ENCODE measurements at regions not wholly inside any gene's neighbourhood (a gene's known extent, or its start where the extent isn't known, plus 50 kb on each side); places are given as distances from the start of the nearest gene placed in this dataset.
"Not testable (repeated sequence)": the region's sequence is repeated elsewhere in the genome, so short reads cannot be mapped to it uniquely, and the experiment has no call there.

- Mint-ChIP-seq H3K4me3 (ENCODE audit: unreplicated experiment) (no peak overlapping the region), H3K4me1 (ENCODE audit: low read depth, unreplicated experiment) (no peaks in the 10 kb centered on the region), H3K27me3 (ENCODE audit: unreplicated experiment) (peaks cover 2% of the 10 kb centered on the region), H3K9me3 (ENCODE audit: unreplicated experiment) (no peaks in the 10 kb centered on the region), H3K36me3 (ENCODE audit: unreplicated experiment) (no peaks in the 10 kb centered on the region), H3K27ac (ENCODE audit: unreplicated experiment) (no peak overlapping the region)
- no peak for TF ChIP-seq CTCF (IDR thresholded peaks at IDR 0.05; ENCODE audit: partially characterized antibody, unreplicated experiment)
- no peak for DNase-seq
Observed at GRCh38 chr15:62369454-62369853, 204.4 kb upstream of the C2CD4B start.

GRCh38 chr15:62371683-62372082, 206.6 kb upstream of the C2CD4B start:
- not testable (repeated sequence) for H3K4me1 Mint-ChIP-seq (ENCODE audit: low read depth, unreplicated experiment); DNase-seq; H3K9me3 Mint-ChIP-seq (ENCODE audit: unreplicated experiment); H3K27me3 Mint-ChIP-seq (ENCODE audit: unreplicated experiment); H3K4me3 Mint-ChIP-seq (ENCODE audit: unreplicated experiment); H3K36me3 Mint-ChIP-seq (ENCODE audit: unreplicated experiment); H3K27ac Mint-ChIP-seq (ENCODE audit: unreplicated experiment)

GRCh38 chr15:62377736-62378480, 212.8 kb upstream of the C2CD4B start:
- no peaks in the 10 kb centered on the region for H3K27me3 Mint-ChIP-seq (ENCODE audit: unreplicated experiment)
- no peak for TF ChIP-seq CTCF (IDR thresholded peaks at IDR 0.05; ENCODE audit: partially characterized antibody, unreplicated experiment)
- peaks cover 2% of the 10 kb centered on the region for H3K9me3 Mint-ChIP-seq (ENCODE audit: unreplicated experiment)
- H3K27ac Mint-ChIP-seq (ENCODE audit: unreplicated experiment) = no peak overlapping the region
- H3K36me3 Mint-ChIP-seq (ENCODE audit: unreplicated experiment) = no peaks in the 10 kb centered on the region
- H3K4me3 Mint-ChIP-seq (ENCODE audit: unreplicated experiment) = no peak overlapping the region
- DNase-seq = no peak
- H3K4me1 Mint-ChIP-seq (ENCODE audit: low read depth, unreplicated experiment) = no peaks in the 10 kb centered on the region

GRCh38 chr15:62378772-62379498, 213.8 kb upstream of the C2CD4B start:
- Mint-ChIP-seq H3K27ac (ENCODE audit: unreplicated experiment) (no peak overlapping the region), H3K36me3 (ENCODE audit: unreplicated experiment) (no peaks in the 10 kb centered on the region)

GRCh38 chr15:62380011-62380410, 214.9 kb upstream of the C2CD4B start:
- no peaks in the 10 kb centered on the region for H3K36me3 Mint-ChIP-seq (ENCODE audit: unreplicated experiment)
- no peak overlapping the region for H3K27ac Mint-ChIP-seq (ENCODE audit: unreplicated experiment)
- peaks cover 2% of the 10 kb centered on the region for H3K9me3 Mint-ChIP-seq (ENCODE audit: unreplicated experiment)
- DNase-seq = no peak
- H3K4me1 Mint-ChIP-seq (ENCODE audit: low read depth, unreplicated experiment) = no peaks in the 10 kb centered on the region
- no peaks in the 10 kb centered on the region for H3K27me3 Mint-ChIP-seq (ENCODE audit: unreplicated experiment)
- H3K4me3 Mint-ChIP-seq (ENCODE audit: unreplicated experiment) = no peak overlapping the region
- TF ChIP-seq CTCF (IDR thresholded peaks at IDR 0.05; ENCODE audit: partially characterized antibody, unreplicated experiment) = no peak

More at GRCh38 chr15:62378772-62379498, 213.8 kb upstream of the C2CD4B start:
- Mint-ChIP-seq H3K27me3 (ENCODE audit: unreplicated experiment) (no peaks in the 10 kb centered on the region), H3K4me3 (ENCODE audit: unreplicated experiment) (no peak overlapping the region), H3K4me1 (ENCODE audit: low read depth, unreplicated experiment) (no peaks in the 10 kb centered on the region), H3K9me3 (ENCODE audit: unreplicated experiment) (peaks cover 2% of the 10 kb centered on the region)
- TF ChIP-seq CTCF (IDR thresholded peaks at IDR 0.05; ENCODE audit: partially characterized antibody, unreplicated experiment) = no peak
- no peak for DNase-seq

Measured in glutamatergic neuron (in vitro differentiated cells).